GM12865 (cell line): ENCODE measurements at regions not wholly inside any gene's neighbourhood (a gene's known extent, or its start where the extent isn't known, plus 50 kb on each side); places are given as distances from the start of the nearest gene placed in this dataset.

Experiments
- DNase-seq: peaks from one replicate; pipeline ENCODE4 v3.0.0; 2010; ENCODE audit warnings: low read depth
- H3K4me3 ChIP-seq: 2 replicates; pipeline ENCODE4 v1.5.1; 2011; ENCODE audit warnings: mild to moderate bottlenecking, low read depth, low read length, control low read depth
- TF ChIP-seq, protein P1 (sequence below): IDR thresholded peaks from 2 replicates; pipeline ENCODE4 v1.5.1; 2011; ENCODE audit warnings: low read length, control low read depth, low read depth, inconsistent platforms; ENCODE audit not compliant: insufficient read depth; ENCODE audit errors: missing control alignments

GRCh38 chr14:104296388-104297312, 158.3 kb downstream of the KIF26A start:
- no peak for DNase-seq
- TF ChIP-seq, protein P1, sequence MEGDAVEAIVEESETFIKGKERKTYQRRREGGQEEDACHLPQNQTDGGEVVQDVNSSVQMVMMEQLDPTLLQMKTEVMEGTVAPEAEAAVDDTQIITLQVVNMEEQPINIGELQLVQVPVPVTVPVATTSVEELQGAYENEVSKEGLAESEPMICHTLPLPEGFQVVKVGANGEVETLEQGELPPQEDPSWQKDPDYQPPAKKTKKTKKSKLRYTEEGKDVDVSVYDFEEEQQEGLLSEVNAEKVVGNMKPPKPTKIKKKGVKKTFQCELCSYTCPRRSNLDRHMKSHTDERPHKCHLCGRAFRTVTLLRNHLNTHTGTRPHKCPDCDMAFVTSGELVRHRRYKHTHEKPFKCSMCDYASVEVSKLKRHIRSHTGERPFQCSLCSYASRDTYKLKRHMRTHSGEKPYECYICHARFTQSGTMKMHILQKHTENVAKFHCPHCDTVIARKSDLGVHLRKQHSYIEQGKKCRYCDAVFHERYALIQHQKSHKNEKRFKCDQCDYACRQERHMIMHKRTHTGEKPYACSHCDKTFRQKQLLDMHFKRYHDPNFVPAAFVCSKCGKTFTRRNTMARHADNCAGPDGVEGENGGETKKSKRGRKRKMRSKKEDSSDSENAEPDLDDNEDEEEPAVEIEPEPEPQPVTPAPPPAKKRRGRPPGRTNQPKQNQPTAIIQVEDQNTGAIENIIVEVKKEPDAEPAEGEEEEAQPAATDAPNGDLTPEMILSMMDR = no peak
- H3K4me3 ChIP-seq = no peak overlapping the region

- H3K4me3 ChIP-seq = no peak overlapping the region
- DNase-seq = no peak
- TF ChIP-seq, protein P1 = no peak
Observed at GRCh38 chr14:104297313-104297704, 158.9 kb downstream of the KIF26A start.

- DNase-seq = no peak
- TF ChIP-seq, protein P1 = no peak
- no peak overlapping the region for H3K4me3 ChIP-seq
Observed at GRCh38 chr14:104297721-104298401, 159.5 kb downstream of the KIF26A start.

DNA sequence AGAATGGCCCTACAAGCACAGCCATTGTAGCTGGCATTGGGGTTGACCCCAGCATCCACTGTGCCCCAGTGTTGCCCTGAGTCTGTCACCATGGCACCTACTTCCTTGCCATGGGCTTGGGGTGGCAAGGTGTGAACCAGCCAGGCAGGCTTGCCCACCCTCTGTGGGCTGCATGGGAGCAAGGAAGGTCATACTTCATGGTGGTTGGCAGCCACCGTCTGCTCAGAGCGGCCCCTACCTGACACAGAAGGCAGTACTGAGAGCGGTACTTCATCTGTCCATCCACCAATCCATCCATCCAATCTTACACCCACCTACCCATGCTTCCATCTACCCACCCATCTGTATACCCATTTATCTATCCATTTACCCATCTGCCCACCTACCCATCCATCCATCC, 160.1 kb downstream of the KIF26A start:
- no peak overlapping the region for H3K4me3 ChIP-seq
- DNase-seq = no peak
- TF ChIP-seq, protein P1 = no peak

GRCh38 chr14:104299993-104300761, 161.8 kb downstream of the KIF26A start:
- H3K4me3 ChIP-seq = no peak overlapping the region
- no peak for DNase-seq
- TF ChIP-seq, protein P1 = no peak

GRCh38 chr14:104301731-104302460, 163.5 kb downstream of the KIF26A start:
- no peak overlapping the region for H3K4me3 ChIP-seq
- no peak for DNase-seq
- TF ChIP-seq, protein P1 = no peak
